ENCODE measurements at regions not wholly inside any gene's neighbourhood (a gene's known extent, or its start where the extent isn't known, plus 50 kb on each side); places are given as distances from the start of the nearest gene placed in this dataset.

- WGBS, 2 donors, result 70 to 86% methylated on average over 4 to 6 of the region's 6 CpGs
- Histone ChIP-seq H3K27me3 (no peaks in the 10 kb centered on the region), H3K9me3 (no peaks in the 10 kb centered on the region), H3K27ac (no peak overlapping the region), H3K4me3 (no peak overlapping the region), H3K36me3 (no peaks in the 10 kb centered on the region), H3K4me1 (no peaks in the 10 kb centered on the region)
- no peak for TF ChIP-seq POLR2AphosphoS5 (IDR thresholded peaks at IDR 0.05)
- no peak for TF ChIP-seq POLR2A (IDR thresholded peaks at IDR 0.05)
- no peak for TF ChIP-seq EP300 (IDR thresholded peaks at IDR 0.05)
- no peak for TF ChIP-seq CTCF (IDR thresholded peaks at IDR 0.05)
- ATAC-seq (ENCODE audit: low FRiP score in 2 of 2) (no peak), DNase-seq (no peak)
These were observed 65.8 kb downstream of the BOD1 start for GRCh38 chr5:173550641-173551040.

GRCh38 chr5:173549644-173550043 lies 66.8 kb downstream of the BOD1 start:
- H3K36me3 ChIP-seq, result no peaks in the 10 kb centered on the region
- no peak overlapping the region for H3K27ac ChIP-seq
- H3K4me3 ChIP-seq, result no peak overlapping the region
- H3K9me3 ChIP-seq, result no peaks in the 10 kb centered on the region
- no peaks in the 10 kb centered on the region for H3K27me3 ChIP-seq
- 82 to 88% methylated on average over 3 of the region's 3 CpGs for WGBS, 2 donors
- H3K4me1 ChIP-seq, result no peaks in the 10 kb centered on the region
- ATAC-seq (ENCODE audit: low FRiP score in 2 of 2) (no peak), DNase-seq (no peak)
- no peak for TF ChIP-seq POLR2A (IDR thresholded peaks at IDR 0.05)
- TF ChIP-seq EP300 (IDR thresholded peaks at IDR 0.05), result no peak
- TF ChIP-seq CTCF (IDR thresholded peaks at IDR 0.05), result no peak
- no peak for TF ChIP-seq POLR2AphosphoS5 (IDR thresholded peaks at IDR 0.05)

GRCh38 chr5:173547579-173547978 lies 68.9 kb downstream of the BOD1 start:
- DNase-seq (no peak), ATAC-seq (ENCODE audit: low FRiP score in 2 of 2) (no peak)
- no peak overlapping the region for H3K27ac ChIP-seq
- no peaks in the 10 kb centered on the region for H3K4me1 ChIP-seq
- H3K9me3 ChIP-seq, result no peaks in the 10 kb centered on the region
- no peaks in the 10 kb centered on the region for H3K36me3 ChIP-seq
- no peak overlapping the region for H3K4me3 ChIP-seq
- TF ChIP-seq CTCF (IDR thresholded peaks at IDR 0.05), result no peak
- WGBS, 2 donors, result 79 to 86% methylated on average over 3 of the region's 3 CpGs
- no peaks in the 10 kb centered on the region for H3K27me3 ChIP-seq

GRCh38 chr5:173542964-173543363 lies 73.5 kb downstream of the BOD1 start:
- ATAC-seq (ENCODE audit: low FRiP score in 2 of 2) (peak in 1 of 2 donors; percentile 17), DNase-seq (no peak)
- no peak overlapping the region for H3K27ac ChIP-seq
- H3K4me1 ChIP-seq, result no peaks in the 10 kb centered on the region
- H3K9me3 ChIP-seq, result no peaks in the 10 kb centered on the region
- no peak overlapping the region for H3K4me3 ChIP-seq
- no peaks in the 10 kb centered on the region for H3K36me3 ChIP-seq
- no peak for TF ChIP-seq POLR2AphosphoS5 (IDR thresholded peaks at IDR 0.05)
- TF ChIP-seq EP300 (IDR thresholded peaks at IDR 0.05), result no peak
- TF ChIP-seq POLR2A (IDR thresholded peaks at IDR 0.05), result no peak
- TF ChIP-seq CTCF (IDR thresholded peaks at IDR 0.05), result no peak
- WGBS, 2 donors, result 93 to 96% methylated on average over 8 to 9 of the region's 9 CpGs
- H3K27me3 ChIP-seq, result no peaks in the 10 kb centered on the region

- no peak for DNase-seq
These were observed 74.3 kb downstream of the BOD1 start for GRCh38 chr5:173542159-173542558.

More at GRCh38 chr5:173542159-173542558, 74.3 kb downstream of the BOD1 start:
- Histone ChIP-seq H3K36me3 (no peaks in the 10 kb centered on the region), H3K4me3 (no peak overlapping the region), H3K9me3 (no peaks in the 10 kb centered on the region), H3K27ac (no peak overlapping the region), H3K4me1 (no peaks in the 10 kb centered on the region), H3K27me3 (no peaks in the 10 kb centered on the region)
- no peak for TF ChIP-seq POLR2A (IDR thresholded peaks at IDR 0.05)
- TF ChIP-seq EP300 (IDR thresholded peaks at IDR 0.05), result no peak
- no peak for TF ChIP-seq CTCF (IDR thresholded peaks at IDR 0.05)
- no peak for TF ChIP-seq POLR2AphosphoS5 (IDR thresholded peaks at IDR 0.05)
- 88 to 89% methylated on average over 4 of the region's 4 CpGs for WGBS, 2 donors
- no peak for ATAC-seq (ENCODE audit: low FRiP score in 2 of 2)
